ENCODE measurements at regions not wholly inside any gene's neighbourhood (a gene's known extent, or its start where the extent isn't known, plus 50 kb on each side); places are given as distances from the start of the nearest gene placed in this dataset.

DNA sequence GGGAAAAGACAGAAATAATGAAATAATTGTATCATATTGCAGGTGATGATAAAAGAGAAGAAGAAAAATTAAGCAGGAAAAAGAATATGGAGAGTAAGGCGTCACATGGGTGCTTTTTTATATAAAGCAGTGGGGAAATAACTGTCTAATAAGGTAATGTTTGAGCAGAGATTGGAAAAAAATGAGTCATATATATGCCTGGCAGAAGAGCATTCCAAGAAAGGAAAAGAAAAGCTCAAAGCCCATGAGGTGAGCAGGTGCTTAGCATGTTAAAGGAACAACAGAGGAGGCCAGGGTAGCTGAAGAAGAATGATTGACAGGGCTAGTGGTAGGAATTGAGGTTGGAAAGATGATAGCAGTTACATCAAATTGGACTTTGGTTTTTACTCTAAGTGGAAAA, 739.5 kb downstream of the SORCS1 start:
- no peak for DNase-seq (ENCODE audit: low read depth)
- TF ChIP-seq, protein P1, sequence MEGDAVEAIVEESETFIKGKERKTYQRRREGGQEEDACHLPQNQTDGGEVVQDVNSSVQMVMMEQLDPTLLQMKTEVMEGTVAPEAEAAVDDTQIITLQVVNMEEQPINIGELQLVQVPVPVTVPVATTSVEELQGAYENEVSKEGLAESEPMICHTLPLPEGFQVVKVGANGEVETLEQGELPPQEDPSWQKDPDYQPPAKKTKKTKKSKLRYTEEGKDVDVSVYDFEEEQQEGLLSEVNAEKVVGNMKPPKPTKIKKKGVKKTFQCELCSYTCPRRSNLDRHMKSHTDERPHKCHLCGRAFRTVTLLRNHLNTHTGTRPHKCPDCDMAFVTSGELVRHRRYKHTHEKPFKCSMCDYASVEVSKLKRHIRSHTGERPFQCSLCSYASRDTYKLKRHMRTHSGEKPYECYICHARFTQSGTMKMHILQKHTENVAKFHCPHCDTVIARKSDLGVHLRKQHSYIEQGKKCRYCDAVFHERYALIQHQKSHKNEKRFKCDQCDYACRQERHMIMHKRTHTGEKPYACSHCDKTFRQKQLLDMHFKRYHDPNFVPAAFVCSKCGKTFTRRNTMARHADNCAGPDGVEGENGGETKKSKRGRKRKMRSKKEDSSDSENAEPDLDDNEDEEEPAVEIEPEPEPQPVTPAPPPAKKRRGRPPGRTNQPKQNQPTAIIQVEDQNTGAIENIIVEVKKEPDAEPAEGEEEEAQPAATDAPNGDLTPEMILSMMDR (IDR thresholded peaks at IDR 0.05; ENCODE audit: low read depth, low read length, missing control alignments): no peak

GRCh38 chr10:106424054-106424453, 740.5 kb downstream of the SORCS1 start:
- no peak overlapping the region for H3K4me3 ChIP-seq (ENCODE audit: low read depth, low read length)
- no peak for DNase-seq (ENCODE audit: low read depth)
- TF ChIP-seq, protein P1 (IDR thresholded peaks at IDR 0.05; ENCODE audit: low read depth, low read length, missing control alignments): no peak

More for the DNA sequence above, 739.5 kb downstream of the SORCS1 start:
- no peak overlapping the region for H3K4me3 ChIP-seq (ENCODE audit: low read depth, low read length)

DNA sequence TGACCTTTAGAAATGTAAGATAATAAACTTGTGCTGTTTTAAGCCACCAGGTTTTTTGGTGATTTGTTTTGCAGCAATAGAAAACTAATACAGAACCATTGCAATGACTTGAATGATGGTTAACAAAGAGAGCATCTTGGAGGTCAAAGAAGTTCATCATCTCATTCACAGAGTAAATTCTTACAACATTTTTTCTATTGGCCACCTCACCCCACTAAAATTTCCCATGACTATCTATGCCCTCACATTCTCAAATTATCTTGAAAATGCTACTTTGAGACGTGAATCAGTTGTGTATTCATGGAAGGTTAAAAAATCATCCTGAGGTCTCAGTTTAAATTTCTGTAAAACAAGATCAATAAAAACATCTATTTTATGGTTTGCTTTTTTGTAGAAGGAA, 754.2 kb downstream of the SORCS1 start:
- TF ChIP-seq, protein P1 (IDR thresholded peaks at IDR 0.05; ENCODE audit: low read depth, low read length, missing control alignments): no peak
- DNase-seq (ENCODE audit: low read depth): no peak
- no peak overlapping the region for H3K4me3 ChIP-seq (ENCODE audit: low read depth, low read length)

DNA sequence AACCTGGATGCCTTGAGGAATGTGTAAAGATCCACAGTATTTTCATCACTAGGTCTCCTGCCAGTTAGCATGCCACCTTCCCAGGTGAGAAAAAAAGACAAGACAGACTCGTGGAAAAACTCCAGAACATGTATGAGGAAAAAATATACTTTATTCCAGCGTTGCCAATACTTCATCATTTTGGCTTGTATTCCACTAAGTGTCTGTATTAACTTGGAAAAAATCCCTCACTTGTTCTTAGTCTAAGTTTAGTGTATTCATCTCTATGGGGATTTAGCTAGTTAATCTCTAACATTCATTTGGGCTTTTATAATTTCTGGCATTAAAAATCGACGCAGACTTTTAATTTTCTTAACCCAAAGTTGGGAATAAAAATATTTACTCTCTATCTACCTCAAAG, 759.4 kb downstream of the SORCS1 start:
- H3K4me3 ChIP-seq (ENCODE audit: low read depth, low read length): no peak overlapping the region
- DNase-seq (ENCODE audit: low read depth): no peak
- TF ChIP-seq, protein P1 (IDR thresholded peaks at IDR 0.05; ENCODE audit: low read depth, low read length, missing control alignments): no peak

DNA sequence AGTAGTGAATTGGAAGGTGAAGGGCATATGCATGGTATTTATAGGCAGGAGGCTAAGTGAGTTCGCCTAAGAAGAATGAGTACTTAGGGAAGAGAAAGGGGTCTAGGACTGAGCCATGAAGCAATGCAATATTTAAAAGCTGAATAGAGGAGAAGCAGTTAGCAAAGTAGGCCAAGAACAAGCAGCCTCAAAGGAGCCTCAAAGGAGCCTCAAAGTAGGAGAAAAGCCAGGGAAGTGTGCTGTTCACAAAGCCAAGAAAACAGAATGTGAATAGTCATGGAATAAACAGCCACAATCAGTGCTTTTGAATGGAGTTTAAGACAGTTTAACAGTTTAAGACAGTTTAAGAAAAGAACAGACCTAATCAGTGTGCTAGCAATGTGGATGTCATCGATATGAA, 762.0 kb downstream of the SORCS1 start:
- DNase-seq (ENCODE audit: low read depth): no peak
- H3K4me3 ChIP-seq (ENCODE audit: low read depth, low read length): no peak overlapping the region
- TF ChIP-seq, protein P1 (IDR thresholded peaks at IDR 0.05; ENCODE audit: low read depth, low read length, missing control alignments): no peak

GRCh38 chr10:106401967-106402366, 762.5 kb downstream of the SORCS1 start:
- H3K4me3 ChIP-seq (ENCODE audit: low read depth, low read length): no peak overlapping the region
- no peak for DNase-seq (ENCODE audit: low read depth)
- TF ChIP-seq, protein P1 (IDR thresholded peaks at IDR 0.05; ENCODE audit: low read depth, low read length, missing control alignments): no peak

DNA sequence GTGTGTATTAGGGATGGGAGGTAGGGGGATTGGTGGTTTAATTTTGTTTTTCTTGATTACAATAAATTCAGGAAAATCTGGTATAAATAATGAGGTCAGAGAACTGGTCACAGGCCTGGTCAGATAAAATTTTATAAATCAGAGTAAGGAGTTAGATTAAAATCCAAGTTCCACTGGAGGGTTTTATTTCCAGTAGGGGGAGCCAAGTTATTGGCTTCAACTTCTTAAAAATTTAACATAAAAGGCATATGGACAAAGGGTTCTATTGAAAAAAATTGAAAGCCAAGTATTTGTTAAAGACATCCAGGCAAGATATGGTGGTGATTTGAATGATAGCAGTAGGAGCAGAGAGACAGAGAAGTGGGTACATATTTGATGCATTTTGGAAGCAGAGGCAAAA, 763.3 kb downstream of the SORCS1 start:
- H3K4me3 ChIP-seq (ENCODE audit: low read depth, low read length): no peak overlapping the region
- TF ChIP-seq, protein P1 (IDR thresholded peaks at IDR 0.05; ENCODE audit: low read depth, low read length, missing control alignments): no peak
- DNase-seq (ENCODE audit: low read depth): no peak

Measured in GM12864 (cell line).